Ascending aorta (tissue), 2 donors: ENCODE measurements at regions not wholly inside any gene's neighbourhood (a gene's known extent, or its start where the extent isn't known, plus 50 kb on each side); places are given as distances from the start of the nearest gene placed in this dataset.

Experiments
- DNase-seq, 2 donors: peaks; one replicate each; pipeline ENCODE4 v3.0.0-alpha.2; 2019; ENCODE audit warnings: low spot score in 2 of 2
- H3K27ac ChIP-seq, 2 donors: fragments of 200-600 bp; sonication (generic); one replicate each; pipeline ENCODE4 v1.5.1; 2016 to 2017; ENCODE audit warnings: mild to moderate bottlenecking in 1 of 2
- H3K27me3 ChIP-seq: fragments of 200-600 bp; sonication (generic); one replicate; pipeline ENCODE4 v1.5.1; 2017
- H3K36me3 ChIP-seq, 2 donors: fragments of 200-600 bp; sonication (generic); one replicate each; pipeline ENCODE4 v1.5.1; 2016
- H3K4me1 ChIP-seq, 2 donors: fragments of 200-600 bp; sonication (generic); one replicate each; pipeline ENCODE4 v1.5.1; 2016 to 2017; ENCODE audit warnings: mild to moderate bottlenecking in 1 of 2
- H3K4me3 ChIP-seq, 2 donors: fragments of 200-600 bp; sonication (generic); one replicate each; pipeline ENCODE4 v1.5.1; 2016 to 2017; ENCODE audit warnings: mild to moderate bottlenecking in 1 of 2
- H3K9me3 ChIP-seq, 2 donors: fragments of 200-600 bp; sonication (generic); one replicate each; pipeline ENCODE4 v1.5.1; 2016
- CTCF ChIP-seq, 3 experiments: fragments of 200-600 bp in 2 of 3; fragments of 450-650 bp in 1 of 3; sonication (generic) in 2 of 3; IDR thresholded peaks; one replicate each; pipeline ENCODE4 v1.5.1; 2016 to 2019; ENCODE audit warnings: antibody characterized with exemption in 3 of 3, mild to moderate bottlenecking in 1 of 3, moderate library complexity in 1 of 3
- intact Hi-C: fragments of 100-400 bp; cut with DNase I; formaldehyde crosslinking; loops from one replicate; pipeline ENCODE4 v1.15.1; 2023

DNA sequence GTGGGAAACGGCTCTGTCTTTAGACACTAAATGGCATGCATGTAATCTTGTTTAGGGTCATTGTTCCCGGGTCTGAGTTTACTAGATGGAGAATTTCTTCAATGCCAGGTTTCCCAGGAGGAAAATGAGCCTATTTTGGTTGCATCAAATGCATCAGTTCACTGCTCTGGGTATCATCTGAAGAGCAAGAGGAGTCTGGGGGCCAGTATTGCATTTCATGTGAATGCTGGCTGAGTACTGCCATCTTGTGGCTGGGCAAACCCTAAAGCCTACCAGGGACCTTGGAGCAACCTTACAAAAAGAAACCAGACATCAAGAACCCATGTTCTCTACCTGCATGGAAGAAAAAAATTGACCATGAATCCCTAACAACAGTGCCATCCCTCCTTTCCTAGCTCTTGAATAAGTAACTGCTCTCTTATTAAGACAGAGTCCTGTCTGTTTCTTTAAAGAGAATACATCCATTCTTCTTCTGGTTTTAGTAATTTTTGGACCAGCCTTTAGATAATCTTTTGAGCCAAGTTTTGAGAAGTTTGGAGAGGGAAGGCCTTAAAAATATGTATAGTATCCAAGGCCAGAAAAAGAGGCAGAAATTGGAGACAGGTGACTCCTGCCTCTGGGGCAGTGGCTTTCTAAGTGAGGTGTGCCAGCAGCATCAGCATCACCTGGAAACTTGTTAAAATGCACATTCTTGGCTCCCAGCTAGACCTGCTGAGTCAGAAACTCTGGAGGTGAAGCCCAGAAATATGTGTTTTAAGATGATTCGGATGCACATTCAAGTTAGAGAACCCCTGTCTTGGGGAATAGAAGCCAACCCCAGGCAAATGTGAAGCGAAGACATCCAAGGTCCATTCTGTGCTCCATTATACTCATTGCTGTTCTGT is 261.0 kb upstream of the CXCR4 start:
- Histone ChIP-seq H3K4me3 (no peak overlapping the region), H3K9me3 (no peaks in the 10 kb centered on the region), H3K27me3 (no peaks in the 10 kb centered on the region), H3K36me3 (no peaks in the 10 kb centered on the region), H3K27ac (no peak overlapping the region), H3K4me1 (no peaks in the 10 kb centered on the region)
- intact Hi-C loops = no loop called here
- DNase-seq = peak in 1 of 2 donors; percentile 62
- peak in 2 of 3 experiments; percentile 9 to 21 for TF ChIP-seq CTCF (IDR thresholded peaks at IDR 0.05)

DNA sequence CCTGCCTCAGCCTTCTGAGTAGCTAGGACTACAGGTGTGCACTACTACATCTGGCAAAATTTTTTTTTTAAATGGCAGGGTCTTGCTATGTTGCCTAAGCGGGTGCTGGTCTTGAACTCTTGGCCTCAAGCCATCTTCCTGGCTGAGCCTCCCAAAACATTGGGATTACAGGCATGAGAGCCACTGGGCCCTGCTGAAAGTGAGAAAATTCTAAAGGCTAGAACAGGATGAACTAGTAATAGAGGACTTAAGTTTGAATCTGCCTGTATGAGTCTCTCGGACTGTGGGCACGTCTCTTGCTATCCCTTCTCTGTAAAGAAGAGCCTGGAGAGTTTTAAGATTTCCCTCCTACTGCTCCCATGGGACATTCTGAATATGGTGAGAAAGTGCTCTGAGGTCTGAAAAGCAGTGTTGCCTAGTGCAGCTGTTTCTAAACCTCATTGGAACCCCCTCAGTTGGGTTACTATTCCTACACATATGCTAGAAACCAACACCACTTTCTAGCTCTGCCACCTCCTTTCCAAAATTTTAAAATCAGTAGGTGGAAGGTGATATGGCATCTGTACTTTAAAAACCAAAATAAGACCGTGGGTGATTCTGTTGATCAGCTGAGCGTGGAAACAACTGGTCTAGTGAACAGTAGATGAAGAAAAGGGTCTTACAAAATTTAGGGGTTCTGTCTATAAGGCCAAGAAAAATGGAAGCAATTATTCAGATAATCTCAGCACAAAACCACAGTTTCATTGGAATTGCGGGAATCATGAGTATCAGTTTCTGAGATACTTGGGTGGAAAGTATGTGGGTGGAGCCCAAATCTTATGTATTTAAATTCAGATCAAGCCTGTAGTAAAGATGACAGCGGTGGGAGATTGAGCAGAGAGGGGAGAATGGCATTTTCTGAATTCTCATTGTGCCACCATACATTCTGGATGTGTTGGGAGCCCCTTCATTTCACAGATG is 259.8 kb upstream of the CXCR4 start:
- intact Hi-C loops = no loop called here

GRCh38 chr2:136376798-136377211 is 258.9 kb upstream of the CXCR4 start:
- Histone ChIP-seq H3K4me3 (no peak overlapping the region), H3K27me3 (no peaks in the 10 kb centered on the region), H3K27ac (no peak overlapping the region), H3K36me3 (no peaks in the 10 kb centered on the region), H3K9me3 (no peaks in the 10 kb centered on the region), H3K4me1 (no peaks in the 10 kb centered on the region)
- DNase-seq = peak in 1 of 2 donors; percentile 15
- TF ChIP-seq CTCF (IDR thresholded peaks at IDR 0.05) = no peak
- intact Hi-C loops = no loop called here

More for the DNA sequence above, 259.8 kb upstream of the CXCR4 start:
- peak in 1 of 2 donors; percentile 24 for DNase-seq
- H3K4me1 ChIP-seq = no peaks in the 10 kb centered on the region
- no peak for TF ChIP-seq CTCF (IDR thresholded peaks at IDR 0.05)
- H3K4me3 ChIP-seq = no peak overlapping the region
- no peaks in the 10 kb centered on the region for H3K36me3 ChIP-seq
- H3K27ac ChIP-seq = no peak overlapping the region
- no peaks in the 10 kb centered on the region for H3K9me3 ChIP-seq
- no peaks in the 10 kb centered on the region for H3K27me3 ChIP-seq

- Histone ChIP-seq H3K27me3 (no peaks in the 10 kb centered on the region), H3K36me3 (no peaks in the 10 kb centered on the region), H3K4me1 (no peaks in the 10 kb centered on the region), H3K4me3 (no peak overlapping the region), H3K27ac (no peak overlapping the region), H3K9me3 (no peaks in the 10 kb centered on the region)
- peak in 1 of 2 donors; percentile 42 for DNase-seq
- intact Hi-C loops = no loop called here
- TF ChIP-seq CTCF (IDR thresholded peaks at IDR 0.05) = no peak
Observed at GRCh38 chr2:136376211-136376610, 258.3 kb upstream of the CXCR4 start.

GRCh38 chr2:136375017-136375901 is 257.3 kb upstream of the CXCR4 start:
- H3K4me1 ChIP-seq = no peaks in the 10 kb centered on the region
- no peaks in the 10 kb centered on the region for H3K36me3 ChIP-seq
- no peak overlapping the region for H3K27ac ChIP-seq
- H3K9me3 ChIP-seq = no peaks in the 10 kb centered on the region
- H3K27me3 ChIP-seq = no peaks in the 10 kb centered on the region
- TF ChIP-seq CTCF (IDR thresholded peaks at IDR 0.05) = no peak
- intact Hi-C loops = no loop called here
- DNase-seq = peak in 1 of 2 donors; percentile 12
- no peak overlapping the region for H3K4me3 ChIP-seq
